PC-9 (cell line): ENCODE measurements at regions not wholly inside any gene's neighbourhood (a gene's known extent, or its start where the extent isn't known, plus 50 kb on each side); places are given as distances from the start of the nearest gene placed in this dataset.

Source experiments
- BruUV-seq: library from RNA; stranded (reverse); fragments of 400-500 nt; replicated peaks from 2 replicates; lab custom pipeline; 2021; lab: Mats Ljungman, UMichigan
- CTCF ChIA-PET: fragments of 300-600 bp; sonication (Branson Sonifier 250); formaldehyde crosslinking; loops from one replicate; lab custom pipeline; 2022; ENCODE audit warnings: antibody characterized with exemption; lab: Charles Lee
- POLR2A ChIA-PET: fragments of 300-600 bp; sonication (Branson Sonifier 250); formaldehyde crosslinking; loops from one replicate; lab custom pipeline; 2022; ENCODE audit warnings: antibody characterized with exemption; ENCODE audit not compliant: unreplicated experiment; lab: Charles Lee
- DNase-seq, 2 experiments: peaks; one replicate each; pipeline versions ENCODE4 v3.0.0 to v3.0.0-alpha.2; 2015 to 2022; ENCODE audit warnings: mixed read lengths in 1 of 2
- H2AFZ ChIP-seq: fragments of 200-600 bp; sonication (generic); 2 replicates; pipeline ENCODE4 v1.8.1; 2017; ENCODE audit warnings: antibody characterized with exemption
- H3F3A ChIP-seq: fragments of 200-600 bp; sonication (generic); 2 replicates; pipeline ENCODE4 v1.8.1; 2017; ENCODE audit warnings: antibody characterized with exemption, mild to moderate bottlenecking, low read depth; ENCODE audit not compliant: insufficient read depth
- H3K27ac ChIP-seq: fragments of 200-600 bp; sonication (generic); 2 replicates; pipeline ENCODE4 v1.6.1; 2016; ENCODE audit warnings: mixed run types
- H3K27me3 ChIP-seq: fragments of 200-600 bp; sonication (generic); 2 replicates; pipeline ENCODE4 v1.6.1; 2016; ENCODE audit warnings: low read depth, mixed run types; ENCODE audit not compliant: insufficient read depth
- H3K36me3 ChIP-seq: fragments of 200-600 bp; sonication (generic); 2 replicates; pipeline ENCODE4 v1.6.1; 2016; ENCODE audit warnings: low read depth, mixed run types
- H3K4me1 ChIP-seq: fragments of 200-600 bp; sonication (generic); replicated peaks from 2 replicates; pipeline ENCODE4 v1.6.1; 2016; ENCODE audit warnings: mixed run types; ENCODE audit not compliant: insufficient read depth
- H3K4me2 ChIP-seq: fragments of 200-600 bp; sonication (generic); 2 replicates; pipeline ENCODE4 v1.6.1; 2017; ENCODE audit warnings: mixed run types
- H3K4me3 ChIP-seq: fragments of 200-600 bp; sonication (generic); 2 replicates; pipeline ENCODE4 v1.6.1; 2016; ENCODE audit warnings: mixed run types
- H3K79me2 ChIP-seq: fragments of 200-600 bp; sonication (generic); 2 replicates; pipeline ENCODE4 v1.6.1; 2017; ENCODE audit warnings: low read depth, mixed run types
- H3K9me2 ChIP-seq: fragments of 200-600 bp; sonication (generic); 2 replicates; pipeline ENCODE4 v1.8.1; 2017; ENCODE audit warnings: mild to moderate bottlenecking; ENCODE audit not compliant: insufficient read depth
- H3K9me3 ChIP-seq: fragments of 200-600 bp; sonication (generic); 2 replicates; pipeline ENCODE4 v1.8.1; 2016; ENCODE audit warnings: low read depth; ENCODE audit not compliant: insufficient read depth
- H4K20me1 ChIP-seq: fragments of 200-600 bp; sonication (generic); 2 replicates; pipeline ENCODE4 v1.8.1; 2017; ENCODE audit not compliant: insufficient read depth
- EZH2 ChIP-seq: fragments of 200-600 bp; sonication (generic); IDR thresholded peaks from 2 replicates; pipeline ENCODE4 v1.8.0; 2017; ENCODE audit warnings: antibody characterized with exemption, low read depth
- intact Hi-C: fragments of 100-400 bp; cut with micrococcal nuclease; formaldehyde crosslinking; loops from one replicate; pipeline ENCODE4 v1.10.0; 2022; ENCODE audit not compliant: unreplicated experiment
- TF ChIP-seq, protein P1 (sequence below): fragments of 200-600 bp; sonication (generic); conservative IDR thresholded peaks from 2 replicates; pipeline ENCODE4 v1.6.1; 2017; ENCODE audit warnings: mixed run types, antibody characterized with exemption, mild to moderate bottlenecking, moderate library complexity

GRCh38 chr4:189261475-189261874 lies 679.2 kb upstream of the FRG1 start:
- Histone ChIP-seq H3K9me3 (no peaks in the 10 kb centered on the region), H3K4me3 (no peak overlapping the region), H3F3A (no peaks in the 10 kb centered on the region), H3K79me2 (no peaks in the 10 kb centered on the region), H3K27me3 (no peaks in the 10 kb centered on the region; the same call in 1 of the 2 replicates), H3K4me1 (no peaks in the 10 kb centered on the region), H4K20me1 (no peaks in the 10 kb centered on the region), H3K36me3 (no peaks in the 10 kb centered on the region), H3K9me2 (no peaks in the 10 kb centered on the region), H2AFZ (no peak overlapping the region), H3K27ac (no peak overlapping the region), H3K4me2 (no peak overlapping the region)
- POLR2A ChIA-PET: no interaction called here
- intact Hi-C loops: no loop called here
- CTCF ChIA-PET: no interaction called here
- no peak for DNase-seq
- BruUV-seq: no TSS peak
- TF ChIP-seq EZH2: no peak
- TF ChIP-seq, protein P1, sequence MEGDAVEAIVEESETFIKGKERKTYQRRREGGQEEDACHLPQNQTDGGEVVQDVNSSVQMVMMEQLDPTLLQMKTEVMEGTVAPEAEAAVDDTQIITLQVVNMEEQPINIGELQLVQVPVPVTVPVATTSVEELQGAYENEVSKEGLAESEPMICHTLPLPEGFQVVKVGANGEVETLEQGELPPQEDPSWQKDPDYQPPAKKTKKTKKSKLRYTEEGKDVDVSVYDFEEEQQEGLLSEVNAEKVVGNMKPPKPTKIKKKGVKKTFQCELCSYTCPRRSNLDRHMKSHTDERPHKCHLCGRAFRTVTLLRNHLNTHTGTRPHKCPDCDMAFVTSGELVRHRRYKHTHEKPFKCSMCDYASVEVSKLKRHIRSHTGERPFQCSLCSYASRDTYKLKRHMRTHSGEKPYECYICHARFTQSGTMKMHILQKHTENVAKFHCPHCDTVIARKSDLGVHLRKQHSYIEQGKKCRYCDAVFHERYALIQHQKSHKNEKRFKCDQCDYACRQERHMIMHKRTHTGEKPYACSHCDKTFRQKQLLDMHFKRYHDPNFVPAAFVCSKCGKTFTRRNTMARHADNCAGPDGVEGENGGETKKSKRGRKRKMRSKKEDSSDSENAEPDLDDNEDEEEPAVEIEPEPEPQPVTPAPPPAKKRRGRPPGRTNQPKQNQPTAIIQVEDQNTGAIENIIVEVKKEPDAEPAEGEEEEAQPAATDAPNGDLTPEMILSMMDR: no peak

DNA sequence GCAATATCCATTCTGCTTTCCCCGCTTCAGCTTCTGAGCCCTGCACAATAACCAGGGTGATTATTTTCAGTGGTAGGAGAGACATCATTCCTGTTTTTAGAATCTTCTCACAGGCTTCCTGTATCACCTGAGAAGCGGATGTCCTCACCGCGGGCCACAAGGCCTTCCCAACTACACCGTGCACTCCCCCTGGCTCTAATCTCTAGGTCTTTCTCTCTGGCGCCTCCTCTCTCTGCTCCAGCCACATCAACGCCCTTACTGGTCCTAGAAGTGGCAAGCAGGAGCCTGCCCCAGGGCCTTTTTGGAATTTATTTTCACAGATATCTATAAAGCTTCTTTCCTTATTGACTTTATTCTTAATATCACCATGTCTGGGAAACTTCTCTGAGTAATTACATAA lies 675.2 kb upstream of the FRG1 start:
- H3K4me3 ChIP-seq: no peak overlapping the region
- H2AFZ ChIP-seq: no peak overlapping the region
- TF ChIP-seq, protein P1: no peak
- TF ChIP-seq EZH2: no peak
- ChIA-PET CTCF (no interaction called here), POLR2A (no interaction called here)
- no peaks in the 10 kb centered on the region for H3F3A ChIP-seq
- H3K9me2 ChIP-seq: no peaks in the 10 kb centered on the region
- intact Hi-C loops: no loop called here
- no peak overlapping the region for H3K27ac ChIP-seq
- no peak overlapping the region for H3K4me2 ChIP-seq
- no peaks in the 10 kb centered on the region for H3K4me1 ChIP-seq
- no peaks in the 10 kb centered on the region for H3K79me2 ChIP-seq
- no peaks in the 10 kb centered on the region; the same call in 1 of the 2 replicates for H3K27me3 ChIP-seq
- no peaks in the 10 kb centered on the region for H3K9me3 ChIP-seq
- BruUV-seq: no TSS peak
- H4K20me1 ChIP-seq: no peaks in the 10 kb centered on the region
- H3K36me3 ChIP-seq: no peaks in the 10 kb centered on the region
- no peak for DNase-seq

GRCh38 chr4:189267312-189267965 lies 673.2 kb upstream of the FRG1 start:
- H3K36me3 ChIP-seq: no peaks in the 10 kb centered on the region
- POLR2A ChIA-PET: no interaction called here
- H3K4me1 ChIP-seq: no peaks in the 10 kb centered on the region
- TF ChIP-seq, protein P1: no peak
- TF ChIP-seq EZH2: no peak
- no peak overlapping the region for H2AFZ ChIP-seq
- H3F3A ChIP-seq: no peaks in the 10 kb centered on the region
- H3K4me2 ChIP-seq: no peak overlapping the region
- no peaks in the 10 kb centered on the region for H3K9me3 ChIP-seq
- no peak overlapping the region for H3K27ac ChIP-seq
- H3K27me3 ChIP-seq: no peaks in the 10 kb centered on the region; the same call in 1 of the 2 replicates
- no TSS peak for BruUV-seq
- no peaks in the 10 kb centered on the region for H3K9me2 ChIP-seq
- H3K4me3 ChIP-seq: no peak overlapping the region
- no peaks in the 10 kb centered on the region for H4K20me1 ChIP-seq
- CTCF ChIA-PET: no interaction called here
- DNase-seq: no peak
- intact Hi-C loops: no loop called here
- H3K79me2 ChIP-seq: no peaks in the 10 kb centered on the region
